ENCODE measurements at regions not wholly inside any gene's neighbourhood (a gene's known extent, or its start where the extent isn't known, plus 50 kb on each side); places are given as distances from the start of the nearest gene placed in this dataset.

- no peaks in the 10 kb centered on the region for H3K36me3 ChIP-seq (ENCODE audit: control insufficient read depth, low read length)
- no peak overlapping the region for H3K27ac ChIP-seq (ENCODE audit: low read depth, low read length)
- H3K9me3 ChIP-seq (ENCODE audit: control insufficient read depth, insufficient read depth, low read length): no peaks in the 10 kb centered on the region
- H3K79me2 ChIP-seq (ENCODE audit: control insufficient read depth, low read length): no peaks in the 10 kb centered on the region
- no peaks in the 10 kb centered on the region for H3F3A ChIP-seq (ENCODE audit: control insufficient read depth, insufficient read depth)
- H3K4me3 ChIP-seq (ENCODE audit: low read length): no peak overlapping the region
- H3K27me3 ChIP-seq (ENCODE audit: control insufficient read depth, low read length): no peaks in the 10 kb centered on the region
- H3K9me2 ChIP-seq (replicated peaks; ENCODE audit: control insufficient read depth, low read length): no peaks in the 10 kb centered on the region
- H3K4me1 ChIP-seq (ENCODE audit: control insufficient read depth, low read length): no peaks in the 10 kb centered on the region
- H3K4me2 ChIP-seq (ENCODE audit: low read length): no peak overlapping the region
- TF ChIP-seq EZH2phosphoT487 (IDR thresholded peaks at IDR 0.05; ENCODE audit: borderline replicate concordance, low read length): no peak
- TF ChIP-seq, protein P1, sequence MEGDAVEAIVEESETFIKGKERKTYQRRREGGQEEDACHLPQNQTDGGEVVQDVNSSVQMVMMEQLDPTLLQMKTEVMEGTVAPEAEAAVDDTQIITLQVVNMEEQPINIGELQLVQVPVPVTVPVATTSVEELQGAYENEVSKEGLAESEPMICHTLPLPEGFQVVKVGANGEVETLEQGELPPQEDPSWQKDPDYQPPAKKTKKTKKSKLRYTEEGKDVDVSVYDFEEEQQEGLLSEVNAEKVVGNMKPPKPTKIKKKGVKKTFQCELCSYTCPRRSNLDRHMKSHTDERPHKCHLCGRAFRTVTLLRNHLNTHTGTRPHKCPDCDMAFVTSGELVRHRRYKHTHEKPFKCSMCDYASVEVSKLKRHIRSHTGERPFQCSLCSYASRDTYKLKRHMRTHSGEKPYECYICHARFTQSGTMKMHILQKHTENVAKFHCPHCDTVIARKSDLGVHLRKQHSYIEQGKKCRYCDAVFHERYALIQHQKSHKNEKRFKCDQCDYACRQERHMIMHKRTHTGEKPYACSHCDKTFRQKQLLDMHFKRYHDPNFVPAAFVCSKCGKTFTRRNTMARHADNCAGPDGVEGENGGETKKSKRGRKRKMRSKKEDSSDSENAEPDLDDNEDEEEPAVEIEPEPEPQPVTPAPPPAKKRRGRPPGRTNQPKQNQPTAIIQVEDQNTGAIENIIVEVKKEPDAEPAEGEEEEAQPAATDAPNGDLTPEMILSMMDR (IDR thresholded peaks at IDR 0.05; ENCODE audit: low read depth, low read length, poor library complexity, severe bottlenecking): no peak
- H4K20me1 ChIP-seq (ENCODE audit: control insufficient read depth, insufficient read depth, low read depth, low read length): no peaks in the 10 kb centered on the region
Measured at GRCh38 chr1:213782941-213783672, 204.7 kb upstream of the PROX1 start.

DNA sequence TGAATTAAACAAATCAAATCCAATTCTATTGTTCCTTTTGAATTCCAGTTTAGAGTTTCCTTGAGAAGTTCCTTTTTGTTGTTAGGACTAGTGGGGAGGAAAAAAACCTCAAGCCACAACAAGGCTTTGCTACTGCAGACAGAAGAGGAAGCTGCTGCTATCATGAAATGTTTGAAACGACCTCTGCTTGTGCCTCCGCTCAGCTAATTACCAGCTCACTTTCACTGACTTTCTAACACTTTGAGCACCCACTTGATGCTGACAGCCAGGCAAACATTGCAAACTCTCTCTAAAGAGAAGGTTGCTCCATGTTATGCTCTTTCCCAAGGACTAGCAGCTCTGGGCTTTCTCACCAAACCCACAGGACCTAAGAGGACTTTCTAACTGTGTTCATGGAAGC lies 203.9 kb upstream of the PROX1 start:
- TF ChIP-seq, protein P1 (IDR thresholded peaks at IDR 0.05; ENCODE audit: low read depth, low read length, poor library complexity, severe bottlenecking): no peak
- no peak for TF ChIP-seq EZH2phosphoT487 (IDR thresholded peaks at IDR 0.05; ENCODE audit: borderline replicate concordance, low read length)
- no peak overlapping the region for H3K4me2 ChIP-seq (ENCODE audit: low read length)
- H4K20me1 ChIP-seq (ENCODE audit: control insufficient read depth, insufficient read depth, low read depth, low read length): no peaks in the 10 kb centered on the region
- no peaks in the 10 kb centered on the region for H3K4me1 ChIP-seq (ENCODE audit: control insufficient read depth, low read length)
- no peak overlapping the region for H3K4me3 ChIP-seq (ENCODE audit: low read length)
- H3K9me3 ChIP-seq (ENCODE audit: control insufficient read depth, insufficient read depth, low read length): no peaks in the 10 kb centered on the region
- no peaks in the 10 kb centered on the region for H3K79me2 ChIP-seq (ENCODE audit: control insufficient read depth, low read length)
- no peaks in the 10 kb centered on the region for H3K36me3 ChIP-seq (ENCODE audit: control insufficient read depth, low read length)
- H3K27me3 ChIP-seq (ENCODE audit: control insufficient read depth, low read length): no peaks in the 10 kb centered on the region
- H3K9me2 ChIP-seq (replicated peaks; ENCODE audit: control insufficient read depth, low read length): no peaks in the 10 kb centered on the region
- no peak overlapping the region for H3K27ac ChIP-seq (ENCODE audit: low read depth, low read length)
- H3F3A ChIP-seq (ENCODE audit: control insufficient read depth, insufficient read depth): no peaks in the 10 kb centered on the region

DNA sequence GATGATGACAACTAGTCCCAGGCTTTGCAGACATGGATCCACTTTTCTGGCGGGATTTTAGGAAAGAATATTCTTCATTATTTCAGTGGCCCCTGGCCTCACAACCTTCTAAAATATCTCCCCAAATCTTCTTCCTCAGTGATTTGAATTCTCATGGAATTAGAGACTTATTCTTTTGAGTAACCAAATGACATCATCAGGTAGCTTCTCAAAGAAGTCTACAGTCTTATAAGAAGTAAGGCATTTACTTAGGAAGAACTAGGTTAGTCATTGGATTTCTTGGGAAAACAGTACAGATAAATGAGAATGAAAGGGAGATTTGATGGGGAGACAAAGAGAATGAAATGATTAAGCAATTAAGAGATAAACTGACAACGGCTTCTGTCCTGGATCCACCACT lies 201.1 kb upstream of the PROX1 start:
- H3K4me3 ChIP-seq (ENCODE audit: low read length): no peak overlapping the region
- TF ChIP-seq EZH2phosphoT487 (IDR thresholded peaks at IDR 0.05; ENCODE audit: borderline replicate concordance, low read length): no peak
- TF ChIP-seq, protein P1 (IDR thresholded peaks at IDR 0.05; ENCODE audit: low read depth, low read length, poor library complexity, severe bottlenecking): no peak
- H3K79me2 ChIP-seq (ENCODE audit: control insufficient read depth, low read length): no peaks in the 10 kb centered on the region
- H4K20me1 ChIP-seq (ENCODE audit: control insufficient read depth, insufficient read depth, low read depth, low read length): no peaks in the 10 kb centered on the region
- H3F3A ChIP-seq (ENCODE audit: control insufficient read depth, insufficient read depth): no peaks in the 10 kb centered on the region
- H3K27me3 ChIP-seq (ENCODE audit: control insufficient read depth, low read length): no peaks in the 10 kb centered on the region
- H3K27ac ChIP-seq (ENCODE audit: low read depth, low read length): no peak overlapping the region
- H3K36me3 ChIP-seq (ENCODE audit: control insufficient read depth, low read length): no peaks in the 10 kb centered on the region
- H3K9me3 ChIP-seq (ENCODE audit: control insufficient read depth, insufficient read depth, low read length): no peaks in the 10 kb centered on the region
- no peaks in the 10 kb centered on the region for H3K9me2 ChIP-seq (replicated peaks; ENCODE audit: control insufficient read depth, low read length)
- no peaks in the 10 kb centered on the region for H3K4me1 ChIP-seq (ENCODE audit: control insufficient read depth, low read length)
- H3K4me2 ChIP-seq (ENCODE audit: low read length): no peak overlapping the region
